Activated CD8-positive, alpha-beta memory T cell treated with anti-CD3 and anti-CD28 coated beads for 24 hours (primary cell): ENCODE measurements at regions not wholly inside any gene's neighbourhood (a gene's known extent, or its start where the extent isn't known, plus 50 kb on each side); places are given as distances from the start of the nearest gene placed in this dataset.
A peak's percentile ranks its signal among the peaks of the same experiment; 100 is the strongest.
"Not testable (repeated sequence)": the region's sequence is repeated elsewhere in the genome, so short reads cannot be mapped to it uniquely, and the experiment has no call there.

Experiments
- DNase-seq: peaks from one replicate; pipeline ENCODE4 v3.0.0-alpha.2; 2020

DNA sequence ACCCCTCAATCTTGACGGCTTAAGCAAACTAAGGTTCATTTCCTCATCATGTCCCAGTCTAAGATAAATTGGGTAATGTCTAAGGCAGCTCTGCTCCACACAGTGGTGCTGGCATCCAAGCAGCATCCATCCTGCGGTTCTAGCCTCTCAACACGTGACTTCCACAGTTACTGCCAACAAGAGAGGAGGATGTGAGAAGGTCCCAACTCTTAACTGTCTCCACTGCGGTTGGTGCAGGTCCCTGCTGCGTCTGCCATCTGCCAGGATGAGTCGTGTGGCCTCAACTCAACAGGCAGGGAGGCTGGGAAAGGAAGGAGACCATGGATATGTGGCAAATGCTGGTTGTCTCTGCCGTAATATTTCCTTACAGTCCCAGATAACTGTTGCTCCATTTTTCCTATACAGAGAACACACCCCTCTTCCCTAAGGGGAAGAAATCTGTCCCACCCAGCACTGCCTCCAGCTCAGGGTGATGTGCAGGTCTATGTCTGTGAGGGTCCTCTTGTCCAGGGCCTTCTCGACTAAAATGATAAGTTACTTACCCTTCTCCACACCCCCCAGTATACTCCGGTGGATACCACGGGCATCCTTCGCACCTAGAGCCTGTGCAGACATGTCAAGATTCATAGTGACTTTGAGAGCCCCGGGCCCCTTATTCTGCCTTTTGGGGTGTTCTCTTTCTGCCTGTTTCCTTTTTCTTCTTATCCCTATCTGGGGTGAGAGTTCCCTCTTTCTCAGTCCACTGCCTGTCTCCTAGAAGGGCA, 64.7 kb downstream of the KCNJ18 start:
- DNase-seq = peak; percentile 11

DNA sequence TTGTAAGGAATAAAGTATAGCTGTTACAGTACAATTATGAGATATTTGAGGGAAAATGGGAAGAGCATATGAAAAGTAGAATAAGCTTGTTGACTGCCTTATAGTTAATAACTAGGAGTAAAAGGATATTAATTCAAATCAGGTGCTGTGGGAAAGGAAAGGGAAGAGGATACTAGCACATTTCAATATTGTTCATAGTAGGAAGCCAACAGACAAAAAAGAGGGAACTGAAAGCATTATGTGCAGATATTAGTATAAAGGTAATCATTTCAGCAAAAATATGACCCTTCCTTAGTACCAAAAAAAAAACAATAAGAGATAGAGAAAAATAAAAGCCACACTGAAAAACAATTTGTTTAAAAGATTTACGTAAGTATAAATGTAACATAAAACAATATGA, 67.3 kb downstream of the KCNJ18 start:
- DNase-seq = not testable (repeated sequence)

DNA sequence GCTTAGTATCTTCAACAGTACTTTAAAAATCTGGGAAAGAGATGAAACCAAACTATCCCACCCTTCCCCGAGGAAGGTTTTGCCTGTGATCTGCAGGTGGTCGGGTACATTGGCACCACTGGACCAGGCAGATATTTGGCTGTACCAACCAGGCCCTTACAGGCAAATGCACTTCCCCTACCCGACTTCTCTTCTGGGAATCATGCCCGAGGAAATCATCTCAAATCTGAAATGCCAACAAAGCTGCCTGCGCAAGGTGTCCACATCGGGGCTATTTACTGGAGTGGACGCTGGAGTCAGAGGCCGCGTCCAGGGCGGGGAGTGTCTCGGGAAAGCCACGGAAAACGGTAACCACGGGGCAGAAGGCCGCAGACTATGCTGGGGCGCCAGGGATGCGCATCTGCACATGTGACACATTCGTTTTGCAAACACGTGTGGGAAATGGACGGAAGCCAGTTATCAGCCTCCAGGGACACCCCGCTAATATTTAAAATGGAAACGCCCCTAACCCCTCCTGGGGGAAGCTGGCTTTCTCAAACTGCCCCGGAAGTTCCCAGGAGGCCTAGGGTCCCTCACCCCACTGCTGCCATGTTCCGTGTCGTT, 71.5 kb downstream of the KCNJ18 start:
- not testable (repeated sequence) for DNase-seq

- DNase-seq = not testable (repeated sequence)
These were observed 73.4 kb downstream of the KCNJ18 start for GRCh38 chr17:21765651-21766290.

DNA sequence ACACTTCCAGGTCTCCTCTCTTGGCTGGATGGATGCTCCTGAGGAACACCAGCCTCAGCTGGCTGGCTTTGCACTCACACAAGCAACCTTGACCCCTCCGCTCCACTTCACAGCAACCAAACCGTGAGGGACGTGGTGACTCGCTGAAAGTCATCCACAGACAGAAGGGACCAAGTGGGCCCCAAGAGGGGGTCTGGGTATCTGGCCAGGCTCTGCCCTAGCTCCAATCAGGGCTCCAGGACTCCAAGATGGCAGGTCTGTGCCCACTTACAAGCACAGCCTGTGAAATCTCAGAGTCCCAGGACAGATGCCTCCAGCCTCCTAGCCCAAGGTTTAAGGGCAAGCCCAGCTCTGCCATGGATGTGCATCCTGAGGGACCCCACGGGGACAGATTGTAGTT, 74.2 kb downstream of the KCNJ18 start:
- not testable (repeated sequence) for DNase-seq

- DNase-seq = not testable (repeated sequence)
These were observed 75.1 kb downstream of the KCNJ18 start for GRCh38 chr17:21767162-21768156.

GRCh38 chr17:21768244-21768643, 75.9 kb downstream of the KCNJ18 start:
- not testable (repeated sequence) for DNase-seq

DNA sequence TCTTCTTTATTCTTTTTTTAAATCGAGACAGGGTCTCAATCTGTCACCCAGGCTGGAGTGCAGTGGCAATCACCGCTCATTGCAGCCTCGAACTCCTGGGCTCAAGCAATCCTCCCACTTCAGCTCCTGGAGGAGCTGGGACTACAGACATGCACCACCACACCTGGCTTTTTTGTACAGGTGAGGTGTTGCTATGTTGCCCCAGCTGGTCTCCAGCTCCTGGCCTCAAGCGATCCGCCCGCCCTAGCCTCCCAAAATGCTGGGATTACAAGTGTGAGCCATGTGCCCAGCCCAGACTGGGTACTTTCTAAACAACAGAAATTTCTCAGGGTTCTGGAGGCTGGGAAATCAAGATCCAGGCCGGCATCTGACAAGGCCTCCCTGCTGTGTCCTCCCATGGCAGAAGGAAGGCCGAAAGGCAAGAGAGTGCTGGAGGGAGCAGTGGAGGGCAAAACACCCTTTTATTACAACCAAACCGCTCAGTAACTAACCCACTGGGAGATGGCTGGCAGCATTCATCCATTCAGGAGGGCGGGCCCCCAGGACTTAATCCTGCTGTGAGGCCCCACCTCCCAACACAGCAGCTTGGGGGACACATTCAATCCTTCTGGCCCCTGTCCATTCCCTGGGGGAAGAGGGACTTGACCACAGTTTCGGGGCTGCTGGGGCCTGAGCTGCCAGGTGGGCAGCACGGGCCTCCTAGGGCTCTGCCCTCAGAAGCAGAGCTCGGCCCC, 76.6 kb downstream of the KCNJ18 start:
- DNase-seq = not testable (repeated sequence)

- not testable (repeated sequence) for DNase-seq
These were observed 77.5 kb downstream of the KCNJ18 start for GRCh38 chr17:21769781-21770180.

- not testable (repeated sequence) for DNase-seq
These were observed 78.4 kb downstream of the KCNJ18 start for GRCh38 chr17:21770466-21771446.

DNA sequence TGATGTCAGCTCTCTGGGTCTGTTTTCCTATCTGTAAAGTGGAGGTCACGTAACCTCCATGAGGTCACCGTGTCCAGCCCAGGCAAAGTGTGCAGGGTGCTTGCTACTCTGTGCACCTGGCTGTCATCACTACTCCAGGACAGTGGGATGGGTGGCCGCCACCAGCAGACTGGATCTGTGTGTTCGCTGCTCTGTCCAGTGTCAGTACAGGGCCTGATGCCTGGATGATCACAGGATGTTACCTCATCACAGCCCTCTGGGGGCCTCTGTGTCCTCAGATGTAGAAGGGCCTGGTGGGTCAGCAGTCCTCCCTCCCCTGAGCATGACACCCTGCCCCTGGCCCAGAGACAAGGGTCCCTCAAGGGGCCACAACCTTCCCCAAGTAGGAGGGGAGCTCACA, 80.0 kb downstream of the KCNJ18 start:
- no peak for DNase-seq

DNA sequence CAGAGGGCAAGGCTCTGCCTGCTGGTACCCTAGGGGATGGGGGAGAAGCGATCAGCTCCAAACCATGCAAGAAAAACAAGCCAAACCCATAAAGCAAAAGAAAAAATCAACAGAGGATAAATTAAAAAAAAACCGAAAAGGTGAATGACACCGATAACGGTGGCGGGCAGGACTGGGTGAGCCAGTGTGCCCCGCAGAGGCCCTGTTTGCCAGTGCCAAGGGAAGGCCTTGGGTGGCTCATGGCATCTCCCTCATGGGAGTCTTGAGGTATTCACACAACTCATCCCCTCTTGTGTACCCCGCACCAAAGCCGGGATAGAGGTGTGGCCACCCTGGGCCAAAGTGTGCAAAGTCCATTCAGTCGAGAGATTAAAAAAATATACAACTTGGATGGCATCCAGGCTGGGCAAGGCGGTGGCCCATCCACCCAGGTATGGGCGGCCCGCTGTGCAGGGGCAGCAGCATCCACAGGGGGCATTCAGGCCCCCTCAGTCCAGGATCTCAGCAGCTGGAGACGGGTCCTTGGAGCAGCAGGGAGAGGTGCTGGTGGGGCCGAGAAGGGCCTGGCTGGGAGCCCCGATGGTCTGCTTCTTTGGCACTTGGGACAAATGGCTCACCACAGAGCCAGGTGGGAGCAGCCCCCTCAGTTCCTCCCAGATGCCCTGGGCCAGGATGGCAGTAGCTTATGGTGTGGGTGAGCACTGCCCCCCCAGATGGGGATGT, 80.8 kb downstream of the KCNJ18 start:
- not testable (repeated sequence) for DNase-seq

GRCh38 chr17:21774263-21774662, 81.9 kb downstream of the KCNJ18 start:
- no peak for DNase-seq

DNA sequence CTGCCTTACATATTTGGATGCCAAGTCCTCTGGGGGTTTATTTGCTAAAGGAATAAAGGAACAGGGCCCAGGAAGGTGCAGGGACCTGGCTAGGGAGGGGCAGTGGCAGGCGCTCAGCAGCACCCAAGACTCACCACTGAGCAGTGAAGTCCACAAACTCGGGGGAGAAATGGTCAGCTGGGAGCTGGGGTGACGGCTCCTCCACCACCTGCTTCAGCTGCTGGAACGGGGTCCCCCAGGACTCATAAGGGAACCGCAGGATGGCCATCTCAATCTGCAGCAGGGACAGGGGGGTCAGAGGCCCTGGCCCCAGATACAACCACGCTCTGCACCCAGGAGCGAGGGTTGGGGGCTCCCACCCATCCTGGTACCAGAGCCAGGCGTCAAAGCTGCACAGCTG, 83.2 kb downstream of the KCNJ18 start:
- DNase-seq = not testable (repeated sequence)

GRCh38 chr17:21776921-21777320, 84.6 kb downstream of the KCNJ18 start:
- DNase-seq = not testable (repeated sequence)

DNA sequence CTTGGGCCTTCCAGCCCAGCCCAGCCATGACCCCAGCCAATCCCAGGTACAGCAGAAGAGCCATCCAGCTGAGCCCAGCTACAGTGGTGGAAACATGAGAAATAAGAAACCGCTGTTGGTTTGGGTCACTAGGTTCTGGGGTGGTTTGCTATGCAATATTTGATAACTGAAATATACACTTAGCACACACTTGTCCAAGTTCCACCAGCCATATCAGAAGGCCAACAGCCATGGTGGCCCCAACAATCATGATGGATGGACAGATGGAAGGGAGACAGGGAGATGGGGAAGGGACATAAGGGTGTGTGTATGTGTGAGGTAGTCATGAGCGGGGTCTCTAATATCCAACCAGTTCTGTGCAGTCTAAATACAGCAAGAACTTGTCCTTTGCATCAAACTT, 86.5 kb downstream of the KCNJ18 start:
- not testable (repeated sequence) for DNase-seq

GRCh38 chr17:21780293-21780888, 88.1 kb downstream of the KCNJ18 start:
- DNase-seq = not testable (repeated sequence)

- peak; percentile 37 for DNase-seq
These were observed 88.8 kb downstream of the KCNJ18 start for GRCh38 chr17:21780919-21781665.

DNA sequence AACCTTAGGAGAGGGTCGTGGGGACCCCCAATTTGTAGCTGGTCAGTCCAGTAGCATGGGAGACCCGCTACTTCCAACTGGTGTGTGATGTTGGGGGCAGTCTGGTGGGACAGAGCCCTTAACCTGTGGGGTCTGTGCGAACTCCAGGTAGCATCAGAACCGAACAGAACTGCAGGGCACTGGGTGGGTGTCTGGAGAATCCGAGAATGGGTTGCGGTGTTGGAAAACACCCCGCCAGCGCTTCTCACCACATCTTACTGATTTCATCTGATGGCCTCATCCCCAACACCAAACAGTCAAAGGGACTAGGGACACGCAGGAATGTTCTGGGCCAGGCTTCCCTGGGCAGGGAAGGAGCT, 89.3 kb downstream of the KCNJ18 start:
- DNase-seq = peak; percentile 13
